Spleen (tissue), 7 donors: ENCODE measurements at regions not wholly inside any gene's neighbourhood (a gene's known extent, or its start where the extent isn't known, plus 50 kb on each side); places are given as distances from the start of the nearest gene placed in this dataset.

Source experiments
- CTCF ChIP-seq, 11 experiments: fragments of 200-600 bp in 7 of 11; fragments of 450-650 bp in 4 of 11; sonication (generic) in 4 of 11; IDR thresholded peaks in 8 of 11; conservative IDR thresholded peaks in 3 of 11; 1 replicate in 7 of 11; 2 replicates in 4 of 11; pipeline versions ENCODE4 v1.4.0 to v1.8.0; 2016 to 2021; ENCODE audit warnings: antibody characterized with exemption in 11 of 11, inconsistent platforms in 4 of 11, mild to moderate bottlenecking in 1 of 11
- POLR2A ChIP-seq, 3 donors: fragments of 450-650 bp; IDR thresholded peaks; one replicate each; pipeline ENCODE4 v1.5.1; 2017; ENCODE audit warnings: antibody characterized with exemption in 3 of 3, mild to moderate bottlenecking in 1 of 3
- POLR2AphosphoS5 ChIP-seq, 3 donors: sonication (generic); formaldehyde crosslinking; IDR thresholded peaks; one replicate each; pipeline ENCODE4 v1.5.1; 2017; ENCODE audit warnings: antibody characterized with exemption in 3 of 3
- donor health status: DM: no; HTN: no; CAD: no; lungs with moderate emphysema.
- donor health status: DM: no; HTN: no; CAD: no.
- donor health status: DM: no; HTN: no; CAD: no.

GRCh38 chr2:118490330-118490729 is 357.1 kb downstream of the EN1 start:
- TF ChIP-seq POLR2A (IDR thresholded peaks at IDR 0.05) (no peak), CTCF (IDR thresholded peaks at IDR 0.05 in 8 of 11, conservative IDR thresholded peaks at IDR 0.05 in 3 of 11) (no peak), POLR2AphosphoS5 (IDR thresholded peaks at IDR 0.05) (no peak)
